ENCODE measurements at regions not wholly inside any gene's neighbourhood (a gene's known extent, or its start where the extent isn't known, plus 50 kb on each side); places are given as distances from the start of the nearest gene placed in this dataset.

- TF ChIP-seq CTCF (IDR thresholded peaks at IDR 0.05; ENCODE audit: low read depth, low read length, poor library complexity, severe bottlenecking) (no peak), EZH2phosphoT487 (IDR thresholded peaks at IDR 0.05; ENCODE audit: borderline replicate concordance, low read length) (no peak)
Observed at GRCh38 chr4:96736352-96736889, 896.5 kb downstream of the PDHA2 start.

Measured in DOHH2 (cell line).